SK-N-SH treated with all-trans-retinoic acid at 6 μM for 48 hours (cell line): ENCODE measurements at regions not wholly inside any gene's neighbourhood (a gene's known extent, or its start where the extent isn't known, plus 50 kb on each side); places are given as distances from the start of the nearest gene placed in this dataset.

Experiments used
- ARNTL ChIP-seq: fragments of 450-650 bp; formaldehyde crosslinking; IDR thresholded peaks from 2 replicates; pipeline ENCODE4 v1.5.0; 2020; ENCODE audit warnings: low read depth, mild to moderate bottlenecking, moderate library complexity, borderline replicate concordance
- CREB5 ChIP-seq: fragments of 250-450 bp; sonication (Bioruptor Pico); IDR thresholded peaks from 2 replicates; pipeline ENCODE4 v1.5.1; 2020; ENCODE audit warnings: low read depth, mild to moderate bottlenecking, moderate library complexity
- CSDC2 ChIP-seq: fragments of 250-450 bp; sonication (Bioruptor Pico); IDR thresholded peaks from 2 replicates; pipeline ENCODE4 v1.5.0; 2020; ENCODE audit warnings: mild to moderate bottlenecking, moderate library complexity
- OSR1 ChIP-seq: fragments of 250-450 bp; sonication (Bioruptor Pico); IDR thresholded peaks from 2 replicates; pipeline ENCODE4 v1.8.0; 2022; ENCODE audit warnings: moderate library complexity, mild to moderate bottlenecking, inconsistent platforms
- POU6F1 ChIP-seq: fragments of 250-450 bp; sonication (Bioruptor Pico); IDR thresholded peaks from 2 replicates; pipeline ENCODE4 v1.8.0; 2021; ENCODE audit warnings: low read depth, mild to moderate bottlenecking, moderate library complexity, borderline replicate concordance
- PPARA ChIP-seq: fragments of 250-450 bp; sonication (Bioruptor Pico); IDR thresholded peaks from 2 replicates; pipeline ENCODE4 v1.5.0; 2020; ENCODE audit warnings: mild to moderate bottlenecking, borderline replicate concordance
- RARB ChIP-seq: fragments of 250-450 bp; sonication (Bioruptor Pico); IDR thresholded peaks from 2 replicates; pipeline ENCODE4 v1.8.0; 2021; ENCODE audit warnings: mild to moderate bottlenecking, moderate library complexity
- TCF4 ChIP-seq: fragments of 250-450 bp; sonication (Bioruptor Pico); IDR thresholded peaks from 2 replicates; pipeline ENCODE4 v1.8.0; 2021; ENCODE audit warnings: mild to moderate bottlenecking, moderate library complexity, borderline replicate concordance
- TOX ChIP-seq: fragments of 250-450 bp; sonication (Bioruptor Pico); IDR thresholded peaks from 2 replicates; pipeline ENCODE4 v1.8.0; 2021; ENCODE audit warnings: mild to moderate bottlenecking, moderate library complexity, borderline replicate concordance
- ZC3H10 ChIP-seq: fragments of 250-450 bp; sonication (Bioruptor Pico); IDR thresholded peaks from 2 replicates; pipeline ENCODE4 v1.5.1; 2021; ENCODE audit warnings: mild to moderate bottlenecking, moderate library complexity
- ZFP3 ChIP-seq: fragments of 250-450 bp; sonication (Bioruptor Pico); IDR thresholded peaks from 2 replicates; pipeline ENCODE4 v1.5.0; 2020; ENCODE audit warnings: mild to moderate bottlenecking, moderate library complexity
- TF ChIP-seq, protein P1 (sequence below): fragments of 250-450 bp; sonication (Bioruptor Pico); IDR thresholded peaks from 2 replicates; pipeline ENCODE4 v1.5.0; 2020; ENCODE audit warnings: mild to moderate bottlenecking, moderate library complexity
- TF ChIP-seq, protein P2 (sequence below): fragments of 250-450 bp; sonication (Bioruptor Pico); IDR thresholded peaks from 2 replicates; pipeline ENCODE4 v1.8.0; 2020; ENCODE audit warnings: mild to moderate bottlenecking, moderate library complexity, borderline replicate concordance
- TF ChIP-seq, protein P3 (sequence below): fragments of 250-450 bp; sonication (Bioruptor Pico); IDR thresholded peaks from 2 replicates; pipeline ENCODE4 v1.5.1; 2021; ENCODE audit warnings: mild to moderate bottlenecking, moderate library complexity

GRCh38 chr21:20641241-20641640, 357.0 kb upstream of the NCAM2 start:
- TF ChIP-seq, protein P1, sequence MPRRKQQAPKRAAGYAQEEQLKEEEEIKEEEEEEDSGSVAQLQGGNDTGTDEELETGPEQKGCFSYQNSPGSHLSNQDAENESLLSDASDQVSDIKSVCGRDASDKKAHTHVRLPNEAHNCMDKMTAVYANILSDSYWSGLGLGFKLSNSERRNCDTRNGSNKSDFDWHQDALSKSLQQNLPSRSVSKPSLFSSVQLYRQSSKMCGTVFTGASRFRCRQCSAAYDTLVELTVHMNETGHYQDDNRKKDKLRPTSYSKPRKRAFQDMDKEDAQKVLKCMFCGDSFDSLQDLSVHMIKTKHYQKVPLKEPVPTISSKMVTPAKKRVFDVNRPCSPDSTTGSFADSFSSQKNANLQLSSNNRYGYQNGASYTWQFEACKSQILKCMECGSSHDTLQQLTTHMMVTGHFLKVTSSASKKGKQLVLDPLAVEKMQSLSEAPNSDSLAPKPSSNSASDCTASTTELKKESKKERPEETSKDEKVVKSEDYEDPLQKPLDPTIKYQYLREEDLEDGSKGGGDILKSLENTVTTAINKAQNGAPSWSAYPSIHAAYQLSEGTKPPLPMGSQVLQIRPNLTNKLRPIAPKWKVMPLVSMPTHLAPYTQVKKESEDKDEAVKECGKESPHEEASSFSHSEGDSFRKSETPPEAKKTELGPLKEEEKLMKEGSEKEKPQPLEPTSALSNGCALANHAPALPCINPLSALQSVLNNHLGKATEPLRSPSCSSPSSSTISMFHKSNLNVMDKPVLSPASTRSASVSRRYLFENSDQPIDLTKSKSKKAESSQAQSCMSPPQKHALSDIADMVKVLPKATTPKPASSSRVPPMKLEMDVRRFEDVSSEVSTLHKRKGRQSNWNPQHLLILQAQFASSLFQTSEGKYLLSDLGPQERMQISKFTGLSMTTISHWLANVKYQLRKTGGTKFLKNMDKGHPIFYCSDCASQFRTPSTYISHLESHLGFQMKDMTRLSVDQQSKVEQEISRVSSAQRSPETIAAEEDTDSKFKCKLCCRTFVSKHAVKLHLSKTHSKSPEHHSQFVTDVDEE (CRISPR knock-in tag), result no peak
- TF ChIP-seq, protein P2, sequence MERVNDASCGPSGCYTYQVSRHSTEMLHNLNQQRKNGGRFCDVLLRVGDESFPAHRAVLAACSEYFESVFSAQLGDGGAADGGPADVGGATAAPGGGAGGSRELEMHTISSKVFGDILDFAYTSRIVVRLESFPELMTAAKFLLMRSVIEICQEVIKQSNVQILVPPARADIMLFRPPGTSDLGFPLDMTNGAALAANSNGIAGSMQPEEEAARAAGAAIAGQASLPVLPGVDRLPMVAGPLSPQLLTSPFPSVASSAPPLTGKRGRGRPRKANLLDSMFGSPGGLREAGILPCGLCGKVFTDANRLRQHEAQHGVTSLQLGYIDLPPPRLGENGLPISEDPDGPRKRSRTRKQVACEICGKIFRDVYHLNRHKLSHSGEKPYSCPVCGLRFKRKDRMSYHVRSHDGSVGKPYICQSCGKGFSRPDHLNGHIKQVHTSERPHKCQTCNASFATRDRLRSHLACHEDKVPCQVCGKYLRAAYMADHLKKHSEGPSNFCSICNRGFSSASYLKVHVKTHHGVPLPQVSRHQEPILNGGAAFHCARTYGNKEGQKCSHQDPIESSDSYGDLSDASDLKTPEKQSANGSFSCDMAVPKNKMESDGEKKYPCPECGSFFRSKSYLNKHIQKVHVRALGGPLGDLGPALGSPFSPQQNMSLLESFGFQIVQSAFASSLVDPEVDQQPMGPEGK, result no peak
- TF ChIP-seq CREB5 (CRISPR knock-in tag), result no peak
- no peak for TF ChIP-seq TOX (CRISPR knock-in tag)
- no peak for TF ChIP-seq ARNTL
- no peak for TF ChIP-seq ZC3H10 (CRISPR knock-in tag)
- TF ChIP-seq ZFP3 (CRISPR knock-in tag), result no peak
- TF ChIP-seq, protein P3, sequence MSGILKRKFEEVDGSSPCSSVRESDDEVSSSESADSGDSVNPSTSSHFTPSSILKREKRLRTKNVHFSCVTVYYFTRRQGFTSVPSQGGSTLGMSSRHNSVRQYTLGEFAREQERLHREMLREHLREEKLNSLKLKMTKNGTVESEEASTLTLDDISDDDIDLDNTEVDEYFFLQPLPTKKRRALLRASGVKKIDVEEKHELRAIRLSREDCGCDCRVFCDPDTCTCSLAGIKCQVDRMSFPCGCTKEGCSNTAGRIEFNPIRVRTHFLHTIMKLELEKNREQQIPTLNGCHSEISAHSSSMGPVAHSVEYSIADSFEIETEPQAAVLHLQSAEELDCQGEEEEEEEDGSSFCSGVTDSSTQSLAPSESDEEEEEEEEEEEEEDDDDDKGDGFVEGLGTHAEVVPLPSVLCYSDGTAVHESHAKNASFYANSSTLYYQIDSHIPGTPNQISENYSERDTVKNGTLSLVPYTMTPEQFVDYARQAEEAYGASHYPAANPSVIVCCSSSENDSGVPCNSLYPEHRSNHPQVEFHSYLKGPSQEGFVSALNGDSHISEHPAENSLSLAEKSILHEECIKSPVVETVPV (CRISPR knock-in tag), result no peak
- TF ChIP-seq TCF4 (CRISPR knock-in tag), result no peak
- no peak for TF ChIP-seq CSDC2 (CRISPR knock-in tag)
- no peak for TF ChIP-seq POU6F1 (CRISPR knock-in tag)
- no peak for TF ChIP-seq PPARA (CRISPR knock-in tag)
- no peak for TF ChIP-seq RARB (CRISPR knock-in tag)
- no peak for TF ChIP-seq OSR1 (CRISPR knock-in tag)
